ENCODE measurements at regions not wholly inside any gene's neighbourhood (a gene's known extent, or its start where the extent isn't known, plus 50 kb on each side); places are given as distances from the start of the nearest gene placed in this dataset.

DNA sequence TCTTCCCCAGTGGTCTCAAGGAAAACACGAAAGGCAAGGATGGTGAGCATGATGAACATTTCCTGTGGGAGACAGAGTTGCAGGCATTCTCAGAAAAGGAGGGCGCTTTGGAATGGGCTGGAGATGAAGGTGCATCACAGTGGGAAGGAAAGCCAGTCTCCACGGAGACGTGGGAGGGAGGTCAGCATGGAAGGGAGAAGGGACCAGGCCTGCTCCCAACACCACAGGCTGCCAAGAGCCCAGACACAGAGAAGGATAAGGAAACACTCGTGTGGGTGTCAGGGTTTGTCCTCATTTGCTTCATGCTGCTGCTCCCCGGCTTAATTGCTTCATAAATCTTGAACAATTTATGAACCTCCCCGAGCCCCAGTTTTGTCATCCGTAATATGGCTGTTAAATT, 231.5 kb upstream of the ZNF32 start:
- H3K9me3 ChIP-seq = no peaks in the 10 kb centered on the region
- no peak overlapping the region for H3K4me2 ChIP-seq
- no peak overlapping the region for H3K27ac ChIP-seq
- TF ChIP-seq CBX2 (IDR thresholded peaks at IDR 0.05; ENCODE audit: borderline replicate concordance, low read depth) = no peak
- TF ChIP-seq EP300 (IDR thresholded peaks at IDR 0.05) = no peak
- no peak for TF ChIP-seq MAFK (IDR thresholded peaks at IDR 0.05; ENCODE audit: partially characterized antibody)
- TF ChIP-seq PBX3 (IDR thresholded peaks at IDR 0.05) = no peak
- no peak for TF ChIP-seq TFCP2L1 (CRISPR knock-in tag; IDR thresholded peaks at IDR 0.05)
- TF ChIP-seq, protein P1, sequence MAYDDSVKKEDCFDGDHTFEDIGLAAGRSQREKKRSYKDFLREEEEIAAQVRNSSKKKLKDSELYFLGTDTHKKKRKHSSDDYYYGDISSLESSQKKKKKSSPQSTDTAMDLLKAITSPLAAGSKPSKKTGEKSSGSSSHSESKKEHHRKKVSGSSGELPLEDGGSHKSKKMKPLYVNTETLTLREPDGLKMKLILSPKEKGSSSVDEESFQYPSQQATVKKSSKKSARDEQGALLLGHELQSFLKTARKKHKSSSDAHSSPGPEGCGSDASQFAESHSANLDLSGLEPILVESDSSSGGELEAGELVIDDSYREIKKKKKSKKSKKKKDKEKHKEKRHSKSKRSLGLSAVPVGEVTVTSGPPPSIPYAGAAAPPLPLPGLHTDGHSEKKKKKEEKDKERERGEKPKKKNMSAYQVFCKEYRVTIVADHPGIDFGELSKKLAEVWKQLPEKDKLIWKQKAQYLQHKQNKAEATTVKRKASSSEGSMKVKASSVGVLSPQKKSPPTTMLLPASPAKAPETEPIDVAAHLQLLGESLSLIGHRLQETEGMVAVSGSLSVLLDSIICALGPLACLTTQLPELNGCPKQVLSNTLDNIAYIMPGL (CRISPR knock-in tag; IDR thresholded peaks at IDR 0.05; ENCODE audit: borderline replicate concordance) = no peak
- TF ChIP-seq CBX8 (IDR thresholded peaks at IDR 0.05) = no peak
- no peak for TF ChIP-seq EHF (CRISPR knock-in tag; IDR thresholded peaks at IDR 0.05)
- TF ChIP-seq, protein P2, sequence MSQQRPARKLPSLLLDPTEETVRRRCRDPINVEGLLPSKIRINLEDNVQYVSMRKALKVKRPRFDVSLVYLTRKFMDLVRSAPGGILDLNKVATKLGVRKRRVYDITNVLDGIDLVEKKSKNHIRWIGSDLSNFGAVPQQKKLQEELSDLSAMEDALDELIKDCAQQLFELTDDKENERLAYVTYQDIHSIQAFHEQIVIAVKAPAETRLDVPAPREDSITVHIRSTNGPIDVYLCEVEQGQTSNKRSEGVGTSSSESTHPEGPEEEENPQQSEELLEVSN (IDR thresholded peaks at IDR 0.05; ENCODE audit: borderline replicate concordance, low read depth) = no peak
- TF ChIP-seq SMC3 (IDR thresholded peaks at IDR 0.05) = no peak
- WGBS (ENCODE audit: missing lambda C conversion rate) = 12% methylated on average over 8 of the region's 8 CpGs
- no peak for ATAC-seq
- ChIA-PET CTCF (no interaction called here), POLR2A (no interaction called here)
- H3K4me3 ChIP-seq = no peak overlapping the region
- no peak for FAIRE-seq
- no peak for DNase-seq (ENCODE audit: low read depth in 1 of 2, low spot score in 1 of 2)
- H3K4me1 ChIP-seq = no peaks in the 10 kb centered on the region

DNA sequence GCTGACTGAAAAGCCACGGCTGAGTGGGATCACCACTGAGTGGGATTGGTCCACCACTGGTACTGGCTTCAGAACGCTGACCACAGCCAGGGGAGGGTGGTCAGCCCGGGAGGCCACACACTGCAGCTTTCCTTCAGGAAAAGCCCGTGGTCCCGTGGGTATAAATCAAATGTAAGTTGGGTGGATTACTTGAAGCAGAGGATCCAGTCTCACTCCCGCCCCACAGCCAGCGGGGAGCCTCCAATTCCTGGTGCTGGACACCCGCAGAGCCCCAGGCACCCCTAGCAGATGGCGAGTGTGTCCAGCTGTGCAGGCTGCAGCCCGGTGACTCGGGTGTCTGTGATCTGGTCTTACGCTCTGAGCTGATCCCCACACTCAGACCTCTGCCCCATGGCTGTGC, 231.1 kb upstream of the ZNF32 start:
- ChIA-PET POLR2A (no interaction called here), CTCF (no interaction called here)
- Histone ChIP-seq H3K4me2 (no peak overlapping the region), H3K4me3 (no peak overlapping the region), H3K4me1 (no peaks in the 10 kb centered on the region), H3K27ac (no peak overlapping the region), H3K9me3 (no peaks in the 10 kb centered on the region)
- ATAC-seq (no peak), FAIRE-seq (no peak), DNase-seq (ENCODE audit: low read depth in 1 of 2, low spot score in 1 of 2) (no peak)
- WGBS (ENCODE audit: missing lambda C conversion rate) = 12% methylated on average over 12 of the region's 12 CpGs
- TF ChIP-seq REST (IDR thresholded peaks at IDR 0.05) (no peak), TP53 (CRISPR knock-in tag; IDR thresholded peaks at IDR 0.05) (no peak), CEBPB (IDR thresholded peaks at IDR 0.05) (no peak)

GRCh38 chr10:43879162-43879561, 230.5 kb upstream of the ZNF32 start:
- ATAC-seq (no peak), DNase-seq (ENCODE audit: low read depth in 1 of 2, low spot score in 1 of 2) (no peak), FAIRE-seq (no peak)
- Histone ChIP-seq H3K4me2 (no peak overlapping the region), H3K4me3 (no peak overlapping the region), H3K27ac (no peak overlapping the region), H3K4me1 (no peaks in the 10 kb centered on the region), H3K9me3 (no peaks in the 10 kb centered on the region)
- CTCF ChIA-PET = no interaction called here
- POLR2A ChIA-PET = no interaction called here
- 50% methylated on average over 7 of the region's 7 CpGs for WGBS (ENCODE audit: missing lambda C conversion rate)
- TF ChIP-seq, protein P3, sequence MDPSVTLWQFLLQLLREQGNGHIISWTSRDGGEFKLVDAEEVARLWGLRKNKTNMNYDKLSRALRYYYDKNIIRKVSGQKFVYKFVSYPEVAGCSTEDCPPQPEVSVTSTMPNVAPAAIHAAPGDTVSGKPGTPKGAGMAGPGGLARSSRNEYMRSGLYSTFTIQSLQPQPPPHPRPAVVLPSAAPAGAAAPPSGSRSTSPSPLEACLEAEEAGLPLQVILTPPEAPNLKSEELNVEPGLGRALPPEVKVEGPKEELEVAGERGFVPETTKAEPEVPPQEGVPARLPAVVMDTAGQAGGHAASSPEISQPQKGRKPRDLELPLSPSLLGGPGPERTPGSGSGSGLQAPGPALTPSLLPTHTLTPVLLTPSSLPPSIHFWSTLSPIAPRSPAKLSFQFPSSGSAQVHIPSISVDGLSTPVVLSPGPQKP (IDR thresholded peaks at IDR 0.05; ENCODE audit: low read depth, low read length) = no peak
- no peak for TF ChIP-seq RFX5 (IDR thresholded peaks at IDR 0.05)
- TF ChIP-seq USF2 (IDR thresholded peaks at IDR 0.05) = no peak
- no peak for TF ChIP-seq EHF (CRISPR knock-in tag; IDR thresholded peaks at IDR 0.05)
- no peak for TF ChIP-seq EHMT2 (IDR thresholded peaks at IDR 0.05; ENCODE audit: low read depth)
- no peak for TF ChIP-seq HOXB13 (CRISPR knock-in tag; IDR thresholded peaks at IDR 0.05; ENCODE audit: low read depth)
- TF ChIP-seq CBX2 (IDR thresholded peaks at IDR 0.05; ENCODE audit: borderline replicate concordance, low read depth) = no peak
- TF ChIP-seq, protein P4, sequence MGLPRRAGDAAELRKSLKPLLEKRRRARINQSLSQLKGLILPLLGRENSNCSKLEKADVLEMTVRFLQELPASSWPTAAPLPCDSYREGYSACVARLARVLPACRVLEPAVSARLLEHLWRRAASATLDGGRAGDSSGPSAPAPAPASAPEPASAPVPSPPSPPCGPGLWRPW (IDR thresholded peaks at IDR 0.05) = no peak
- TF ChIP-seq CHD2 (IDR thresholded peaks at IDR 0.05; ENCODE audit: low read length, partially characterized antibody) = no peak
- no peak for TF ChIP-seq CTCF (IDR thresholded peaks at IDR 0.05)
- TF ChIP-seq ESRRA (IDR thresholded peaks at IDR 0.05; ENCODE audit: borderline replicate concordance, low read length) = no peak
- no peak for TF ChIP-seq RCOR1 (IDR thresholded peaks at IDR 0.05; ENCODE audit: low read depth, low read length)
- TF ChIP-seq HEYL (CRISPR knock-in tag; IDR thresholded peaks at IDR 0.05) = no peak
